H9 (cell line): ENCODE measurements at regions not wholly inside any gene's neighbourhood (a gene's known extent, or its start where the extent isn't known, plus 50 kb on each side); places are given as distances from the start of the nearest gene placed in this dataset.

Source experiments
- DNase-seq: peaks from one replicate; pipeline ENCODE4 v3.0.0-alpha.2; 2017
- H2AFZ ChIP-seq: one replicate; pipeline ENCODE4 v1.6.1; 2013; ENCODE audit warnings: mild to moderate bottlenecking, low read length, control low read depth, moderate library complexity
- H2AK5ac ChIP-seq: 2 replicates; pipeline ENCODE4 v1.6.1; 2013; ENCODE audit warnings: low read length, control low read depth, mixed read lengths; ENCODE audit not compliant: insufficient read length
- H2BK120ac ChIP-seq: one replicate; pipeline ENCODE4 v1.6.1; 2013; ENCODE audit warnings: low read depth, mild to moderate bottlenecking, low read length, control low read depth, inconsistent platforms; ENCODE audit not compliant: poor library complexity, severe bottlenecking
- H2BK12ac ChIP-seq: 2 replicates; pipeline ENCODE4 v1.6.1; 2013; ENCODE audit warnings: low read length, control low read depth, mixed read lengths, low read depth; ENCODE audit not compliant: insufficient read length
- H2BK15ac ChIP-seq: 2 replicates; pipeline ENCODE4 v1.6.1; 2013; ENCODE audit warnings: low read depth, low read length, control low read depth
- H2BK20ac ChIP-seq: one replicate; pipeline ENCODE4 v1.6.1; 2013; ENCODE audit warnings: low read depth, mild to moderate bottlenecking, low read length, control low read depth, inconsistent platforms; ENCODE audit not compliant: poor library complexity, severe bottlenecking
- H2BK5ac ChIP-seq: 2 replicates; pipeline ENCODE4 v1.6.1; 2013; ENCODE audit warnings: low read length, control low read depth, mixed read lengths; ENCODE audit not compliant: insufficient read length
- H3K14ac ChIP-seq: 2 replicates; pipeline ENCODE4 v1.6.1; 2013; ENCODE audit warnings: low read length, control low read depth; ENCODE audit not compliant: insufficient read depth
- H3K18ac ChIP-seq: 2 replicates; pipeline ENCODE4 v1.6.1; 2013; ENCODE audit warnings: low read depth, mild to moderate bottlenecking, mixed read lengths, low read length, control low read depth; ENCODE audit not compliant: insufficient read length
- H3K23ac ChIP-seq: 2 replicates; pipeline ENCODE4 v1.6.1; 2013; ENCODE audit warnings: low read length, control low read depth, mixed read lengths, low read depth; ENCODE audit not compliant: insufficient read length
- H3K23me2 ChIP-seq: 2 replicates; pipeline ENCODE4 v1.6.1; 2013; ENCODE audit warnings: low read depth, mild to moderate bottlenecking, mixed read lengths, low read length, control low read depth; ENCODE audit not compliant: insufficient read length, poor library complexity, severe bottlenecking
- H3K27ac ChIP-seq: 2 replicates; pipeline ENCODE4 v1.5.1; 2013; ENCODE audit warnings: low read length, control low read depth, mixed read lengths, low read depth; ENCODE audit not compliant: insufficient read length
- H3K27me3 ChIP-seq: 2 replicates; pipeline ENCODE4 v1.6.1; 2013; ENCODE audit warnings: low read length, control low read depth, inconsistent platforms; ENCODE audit not compliant: insufficient read depth
- H3K4ac ChIP-seq: 2 replicates; pipeline ENCODE4 v1.6.1; 2013; ENCODE audit warnings: low read depth, mild to moderate bottlenecking, control low read depth, inconsistent platforms, low read length, moderate library complexity
- H3K4me1 ChIP-seq: 2 replicates; pipeline ENCODE4 v1.6.1; 2013; ENCODE audit warnings: low read length, control low read depth, inconsistent platforms; ENCODE audit not compliant: insufficient read depth
- H3K4me2 ChIP-seq: 2 replicates; pipeline ENCODE4 v1.6.1; 2013; ENCODE audit warnings: low read length, control low read depth, mixed read lengths; ENCODE audit not compliant: insufficient read length, insufficient read depth
- H3K56ac ChIP-seq: 2 replicates; pipeline ENCODE4 v1.6.1; 2013; ENCODE audit warnings: low read depth, mild to moderate bottlenecking, mixed read lengths, low read length, control low read depth; ENCODE audit not compliant: insufficient read length
- H3K79me1 ChIP-seq: 2 replicates; pipeline ENCODE4 v1.6.1; 2013; ENCODE audit warnings: low read depth, mild to moderate bottlenecking, moderate library complexity, low read length, control low read depth, inconsistent platforms; ENCODE audit not compliant: insufficient read depth, poor library complexity, severe bottlenecking
- H3K79me2 ChIP-seq: 2 replicates; pipeline ENCODE4 v1.6.1; 2013; ENCODE audit warnings: low read length, control low read depth, inconsistent platforms; ENCODE audit not compliant: insufficient read depth
- H3K9ac ChIP-seq: 2 replicates; pipeline ENCODE4 v1.6.1; 2013; ENCODE audit warnings: low read length, control low read depth, mixed read lengths; ENCODE audit not compliant: insufficient read length; ENCODE audit errors: extremely low read depth
- H3K9me3 ChIP-seq: one replicate; pipeline ENCODE4 v1.6.1; 2013; ENCODE audit warnings: low read depth, low read length, inconsistent platforms; ENCODE audit not compliant: control insufficient read depth
- H3T11ph ChIP-seq: one replicate; pipeline ENCODE4 v1.6.1; 2013; ENCODE audit warnings: mild to moderate bottlenecking, low read length, control low read depth, inconsistent platforms
- H4K20me1 ChIP-seq: one replicate; pipeline ENCODE4 v1.6.1; 2013; ENCODE audit not compliant: control insufficient read depth, insufficient read length, insufficient read depth
- H4K5ac ChIP-seq: 2 replicates; pipeline ENCODE4 v1.6.1; 2013; ENCODE audit warnings: low read depth, mild to moderate bottlenecking, mixed read lengths, low read length, control low read depth; ENCODE audit not compliant: insufficient read length
- H4K8ac ChIP-seq: replicated peaks from 2 replicates; pipeline ENCODE4 v1.6.1; 2013; ENCODE audit warnings: low read length, control low read depth, mixed read lengths, low read depth; ENCODE audit not compliant: insufficient read length
- H4K91ac ChIP-seq: 2 replicates; pipeline ENCODE4 v1.6.1; 2013; ENCODE audit warnings: low read depth, mild to moderate bottlenecking, moderate library complexity, mixed read lengths, low read length, control low read depth; ENCODE audit not compliant: insufficient read length
- H3K27ac Mint-ChIP-seq, 3 experiments: 2 replicates in 2 of 3; 3 replicates in 1 of 3; pipeline ENCODE4 v1.8.0; 2020 to 2021; ENCODE audit warnings: mixed read lengths in 3 of 3, mild to moderate bottlenecking in 1 of 3, moderate library complexity in 1 of 3
- H3K27me3 Mint-ChIP-seq: 2 replicates; pipeline ENCODE4 v1.8.0; 2021; ENCODE audit warnings: low read depth, mild to moderate bottlenecking, moderate library complexity, mixed read lengths
- H3K36me3 Mint-ChIP-seq, 3 experiments: 2 replicates in 2 of 3; 3 replicates in 1 of 3; pipeline ENCODE4 v1.8.0; 2020 to 2021; ENCODE audit warnings: low read depth in 3 of 3, mixed read lengths in 3 of 3; ENCODE audit not compliant: insufficient read depth in 1 of 3
- H3K4me1 Mint-ChIP-seq, 2 experiments: 2 replicates each; pipeline ENCODE4 v1.8.0; 2020; ENCODE audit warnings: mixed read lengths in 2 of 2
- H3K4me3 Mint-ChIP-seq, 2 experiments: 2 replicates in 1 of 2; 3 replicates in 1 of 2; pipeline ENCODE4 v1.8.0; 2020 to 2021; ENCODE audit warnings: mild to moderate bottlenecking in 2 of 2, mixed read lengths in 2 of 2, moderate library complexity in 1 of 2
- H3K9me3 Mint-ChIP-seq, 2 experiments: 2 replicates in 1 of 2; 3 replicates in 1 of 2; pipeline ENCODE4 v1.8.0; 2020; ENCODE audit warnings: mild to moderate bottlenecking in 2 of 2, mixed read lengths in 2 of 2, moderate library complexity in 1 of 2
- CTCF ChIP-seq: fragments of 200-600 bp; sonication (generic); conservative IDR thresholded peaks from 3 replicates; pipeline ENCODE4 v1.8.0; 2021; ENCODE audit warnings: antibody characterized with exemption, mild to moderate bottlenecking
- WGBS: extraction: QIAGEN DNeasy Blood & Tissue Kit; methylation state at CpG from one replicate; pipeline ENCODE4 v1.1.7; 2013; ENCODE audit warnings: missing lambda C conversion rate, low lambda C conversion rate, mixed read lengths; ENCODE audit not compliant: insufficient read length; ENCODE audit errors: extremely low coverage; 5-methylcytosine and 5-hydroxymethylcytosine counted together

- no peaks in the 10 kb centered on the region for H3K23me2 ChIP-seq
- Mint-ChIP-seq H3K4me1 (peaks cover 5 to 9% of the 10 kb centered on the region in 2 experiments; a peak in 2 of 4 replicates), H3K4me3 (no peak overlapping the region), H3K36me3 (no peaks in the 10 kb centered on the region), H3K9me3 (no peaks in the 10 kb centered on the region), H3K27ac (no peak overlapping the region), H3K27me3 (no peaks in the 10 kb centered on the region)
- no peaks in the 10 kb centered on the region for H3K4me1 ChIP-seq
- no peak overlapping the region for H3K14ac ChIP-seq
- no peaks in the 10 kb centered on the region for H3K79me2 ChIP-seq
- no peak overlapping the region for H2BK12ac ChIP-seq
- H3K56ac ChIP-seq: no peak overlapping the region
- H3K4me2 ChIP-seq: no peak overlapping the region
- no peak overlapping the region for H3K23ac ChIP-seq
- H2BK5ac ChIP-seq: no peak overlapping the region
- no peak overlapping the region for H2AK5ac ChIP-seq
- TF ChIP-seq CTCF: no peak
- no peaks in the 10 kb centered on the region for H3K79me1 ChIP-seq
- no peak overlapping the region for H3K9ac ChIP-seq
- no peak overlapping the region for H3K18ac ChIP-seq
- H2BK15ac ChIP-seq: no peak overlapping the region
- H2BK20ac ChIP-seq: no peak overlapping the region
- no peak overlapping the region for H4K8ac ChIP-seq
- H3K9me3 ChIP-seq: no peaks in the 10 kb centered on the region
- DNase-seq: no peak
- no peak overlapping the region for H4K91ac ChIP-seq
- H3K4ac ChIP-seq: no peak overlapping the region
- H3T11ph ChIP-seq: no peak overlapping the region
- WGBS: no CpG with 5 or more reads among the region's 2 CpGs
- H3K27ac ChIP-seq: no peak overlapping the region
- H2AFZ ChIP-seq: no peak overlapping the region
- H4K20me1 ChIP-seq: no peaks in the 10 kb centered on the region
- H2BK120ac ChIP-seq: no peak overlapping the region
- no peak overlapping the region for H4K5ac ChIP-seq
- H3K27me3 ChIP-seq: no peaks in the 10 kb centered on the region
These were observed 644.9 kb upstream of the PITX2 start for GRCh38 chr4:111267786-111268185.
